ENCODE measurements at regions not wholly inside any gene's neighbourhood (a gene's known extent, or its start where the extent isn't known, plus 50 kb on each side); places are given as distances from the start of the nearest gene placed in this dataset.
A peak's percentile ranks its signal among the peaks of the same experiment; 100 is the strongest.
"Not testable (repeated sequence)": the region's sequence is repeated elsewhere in the genome, so short reads cannot be mapped to it uniquely, and the experiment has no call there.

DNA sequence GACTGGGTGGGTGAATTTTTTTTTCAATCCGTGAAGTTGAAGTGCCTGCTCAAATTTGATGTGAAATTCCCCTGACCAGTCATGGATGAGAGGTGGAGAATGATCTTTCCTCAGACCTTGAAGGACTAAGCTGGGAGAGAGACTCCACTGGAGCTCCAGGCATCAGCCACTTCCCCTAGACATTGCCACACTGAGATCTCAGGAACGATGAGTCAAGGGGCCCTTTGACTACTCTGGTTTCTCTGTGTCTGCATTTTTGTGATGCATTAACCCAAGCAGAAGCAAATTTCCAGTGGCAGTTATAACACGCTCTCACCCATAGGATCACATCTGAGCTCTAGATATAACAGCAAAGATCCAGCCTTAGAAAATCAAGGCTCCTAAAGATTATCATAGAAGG, 171.2 kb upstream of the KIF2A start:
- DNase-seq = no peak

DNA sequence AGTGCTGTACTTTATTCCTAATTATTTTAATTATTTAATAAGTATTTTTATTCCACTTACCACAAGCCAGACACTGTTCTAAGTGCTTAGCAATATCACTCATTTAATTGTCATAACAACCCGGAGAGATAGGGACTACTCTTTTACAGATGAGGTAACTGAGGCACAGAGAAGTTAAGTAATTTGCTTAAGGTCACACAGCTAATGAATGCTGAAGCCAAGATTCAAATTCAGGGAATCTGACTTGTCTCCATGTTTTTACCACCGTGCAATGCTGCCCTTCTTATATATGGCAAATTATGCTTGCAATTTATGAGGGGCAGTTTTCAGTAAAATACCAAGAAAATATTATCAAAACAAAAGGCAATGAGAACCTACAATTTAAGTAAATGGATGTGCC, 168.4 kb upstream of the KIF2A start:
- DNase-seq = no peak

DNA sequence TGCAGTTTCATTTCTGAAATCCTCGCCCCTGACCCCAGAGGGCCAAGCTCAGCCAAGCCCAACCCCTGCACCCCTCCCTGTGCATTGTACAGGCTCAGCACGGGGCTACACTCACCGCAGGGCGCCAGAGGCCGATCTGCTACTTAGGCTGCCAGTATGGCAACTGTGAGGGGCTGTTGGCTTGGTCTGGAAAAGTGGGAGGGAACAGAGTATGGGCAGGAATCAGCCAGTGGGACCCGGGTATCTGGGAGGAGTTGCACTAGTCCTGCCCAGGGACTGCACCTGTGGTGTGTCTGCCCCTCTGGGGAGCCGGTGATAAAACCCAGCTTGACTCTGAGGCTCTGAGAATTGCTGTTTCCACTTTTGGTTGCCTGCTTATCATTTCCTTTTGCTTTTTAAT, 167.4 kb upstream of the KIF2A start:
- no peak for DNase-seq

DNA sequence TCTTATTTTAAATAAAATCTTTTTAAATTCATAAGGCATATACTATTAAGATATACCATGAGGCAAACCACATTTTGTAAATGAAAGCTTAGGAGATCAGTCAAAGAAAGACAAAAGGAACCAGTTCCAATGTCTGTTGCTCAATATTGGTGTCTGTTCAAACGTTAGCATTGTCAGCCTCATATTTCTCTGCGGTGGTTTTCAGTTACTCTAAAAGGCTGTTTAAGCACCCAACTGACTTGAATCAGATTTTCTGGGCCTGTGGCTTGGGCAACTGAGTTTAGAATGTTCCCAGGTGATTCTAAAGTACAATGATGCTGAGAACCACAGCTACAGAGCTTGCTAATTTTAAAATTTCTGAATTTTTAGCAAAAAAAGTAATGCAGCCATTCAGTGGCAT, 166.3 kb upstream of the KIF2A start:
- DNase-seq = no peak

DNA sequence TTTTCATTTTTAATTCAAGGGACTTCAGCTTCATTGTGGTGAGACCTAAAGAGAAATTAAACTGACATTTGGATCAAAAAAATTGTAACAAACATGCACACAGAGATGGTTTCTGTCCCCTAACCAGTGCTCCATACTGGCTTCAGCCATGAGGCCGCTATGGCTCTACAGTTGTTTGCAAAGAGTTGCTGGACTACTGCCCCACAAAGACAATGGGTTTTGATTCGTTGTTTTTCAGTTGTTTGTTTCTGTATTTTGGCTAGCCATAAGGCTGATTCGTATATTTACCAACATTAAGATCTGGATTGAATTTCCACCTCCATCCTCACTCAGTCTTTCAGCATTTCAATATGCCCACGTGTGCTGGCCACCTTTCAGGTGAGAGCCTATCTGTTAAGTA, 163.7 kb upstream of the KIF2A start:
- no peak for DNase-seq

DNA sequence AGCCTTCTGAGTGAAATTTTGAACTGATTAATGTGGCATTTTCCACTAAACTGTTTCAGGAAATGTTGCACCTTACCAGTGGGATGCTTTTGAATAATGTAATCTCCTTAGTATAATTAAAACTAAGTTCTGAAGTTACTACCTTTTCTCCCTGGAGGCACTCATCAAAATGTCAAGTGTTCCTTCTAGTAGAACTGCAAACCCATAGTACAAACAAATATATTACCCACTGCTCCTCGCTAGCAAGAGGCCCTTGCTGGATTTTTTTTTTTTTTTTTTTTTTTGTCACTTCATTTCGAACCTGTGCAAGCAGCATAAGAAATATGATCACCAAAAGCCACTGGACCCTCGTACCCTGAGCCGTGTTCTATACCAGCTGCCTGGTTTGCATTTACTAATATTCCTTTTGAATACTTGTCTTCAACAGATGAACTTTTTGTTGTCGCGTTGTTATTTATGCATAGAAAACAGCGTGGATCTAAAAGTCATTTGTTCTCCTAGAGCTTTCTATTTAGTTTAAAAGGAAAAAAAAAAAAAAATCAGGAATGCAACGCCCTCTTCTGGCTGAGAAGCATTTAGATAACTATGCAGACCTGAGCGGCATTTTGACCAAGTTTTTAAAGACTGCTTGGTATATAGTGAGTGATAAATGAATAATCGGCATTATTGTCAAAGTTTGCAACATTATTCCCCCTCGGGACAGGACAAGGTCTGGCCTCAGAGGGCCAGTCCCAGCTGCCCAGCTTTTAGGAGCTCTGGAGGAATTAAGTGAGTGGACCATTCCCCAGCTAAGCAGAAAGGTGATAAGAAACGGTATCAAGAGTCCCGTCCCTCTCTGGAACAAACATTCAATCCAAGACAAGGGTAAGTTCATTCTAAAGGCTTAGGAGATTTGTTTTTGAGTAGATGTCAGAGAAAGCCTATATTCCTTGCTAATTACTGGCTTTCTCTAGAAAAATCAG, 162.5 kb upstream of the KIF2A start:
- peak; percentile 22 for DNase-seq

DNA sequence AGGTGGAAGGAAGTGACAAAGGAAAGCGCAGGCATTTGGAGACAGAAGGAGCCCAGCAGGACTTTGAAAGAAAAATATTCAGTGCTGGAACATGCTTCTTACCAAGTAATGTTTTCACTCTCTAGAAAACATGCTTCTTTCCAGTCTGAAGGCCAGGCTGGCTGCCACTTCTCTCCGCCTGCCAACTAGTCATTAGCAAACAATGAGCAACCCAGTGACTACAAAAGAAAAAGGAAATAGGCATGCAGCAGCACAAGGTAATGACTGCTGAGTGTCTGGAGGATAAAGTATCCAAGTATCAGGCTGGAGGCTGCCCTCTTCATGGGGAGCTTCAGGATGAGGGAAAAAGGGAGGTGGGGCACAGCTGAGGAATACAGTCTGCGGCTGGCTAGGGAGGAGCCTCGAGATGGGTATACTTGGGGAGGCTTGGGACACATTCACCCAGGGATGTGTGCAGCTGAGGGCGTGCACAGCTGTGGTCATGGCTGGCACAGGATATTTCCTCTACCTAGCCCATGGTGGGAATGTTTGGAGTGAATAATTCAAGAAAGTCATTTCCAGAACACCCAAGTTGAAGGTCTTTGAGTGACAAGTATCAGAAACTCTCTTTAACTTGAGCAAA, 161.5 kb upstream of the KIF2A start:
- no peak for DNase-seq

DNA sequence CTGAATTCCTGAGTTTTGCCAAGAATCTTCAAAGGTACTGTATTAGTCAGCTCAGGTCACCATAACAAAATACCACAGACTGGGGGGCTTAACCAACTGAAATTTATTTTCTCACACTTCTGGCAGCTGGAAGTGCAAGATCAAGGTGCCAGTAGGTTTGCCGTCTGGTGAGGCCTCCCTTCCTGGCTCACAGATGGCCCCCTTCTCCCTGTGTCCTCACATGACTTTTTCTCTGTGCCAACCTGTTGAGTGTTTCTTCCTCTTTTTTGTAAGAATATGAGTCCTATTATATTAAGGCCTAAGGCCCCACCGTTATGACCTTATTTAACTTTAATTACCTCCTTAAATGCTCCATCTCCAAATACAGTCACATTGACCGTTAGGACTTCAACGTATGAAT, 156.1 kb upstream of the KIF2A start:
- DNase-seq = no peak

DNA sequence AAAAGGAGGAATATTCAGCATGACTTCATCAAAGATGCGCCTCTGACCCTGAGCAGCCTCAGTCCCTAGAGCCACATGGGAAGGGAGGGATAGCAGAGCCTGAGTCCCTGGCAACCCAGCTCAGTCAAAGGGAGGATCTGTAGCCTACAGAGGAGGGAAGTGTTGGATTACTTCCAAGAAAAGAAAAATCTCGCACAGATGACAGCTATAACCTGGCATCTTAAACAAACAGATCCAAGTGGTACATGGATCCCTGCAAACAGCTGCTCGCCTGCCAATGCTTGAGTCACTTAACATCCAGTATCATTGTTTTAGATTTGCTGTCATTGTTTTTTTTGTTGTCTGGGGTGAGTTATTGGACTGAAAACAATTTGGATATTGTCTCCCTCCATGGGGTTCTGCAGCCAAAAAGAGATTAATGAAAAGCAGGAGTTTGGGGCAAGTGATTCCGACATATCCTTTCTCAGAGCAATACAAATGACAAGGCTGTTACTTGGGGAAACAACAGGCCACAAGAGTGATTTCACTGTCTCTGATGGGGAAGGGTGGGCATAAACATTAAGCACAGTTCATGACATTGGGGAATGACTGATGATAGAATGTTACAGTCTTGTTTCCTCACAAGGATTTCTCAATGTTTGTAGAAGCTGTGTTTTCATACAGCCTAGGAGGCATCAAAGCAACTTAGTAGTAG, 153.5 kb upstream of the KIF2A start:
- DNase-seq = peak; percentile 42

DNA sequence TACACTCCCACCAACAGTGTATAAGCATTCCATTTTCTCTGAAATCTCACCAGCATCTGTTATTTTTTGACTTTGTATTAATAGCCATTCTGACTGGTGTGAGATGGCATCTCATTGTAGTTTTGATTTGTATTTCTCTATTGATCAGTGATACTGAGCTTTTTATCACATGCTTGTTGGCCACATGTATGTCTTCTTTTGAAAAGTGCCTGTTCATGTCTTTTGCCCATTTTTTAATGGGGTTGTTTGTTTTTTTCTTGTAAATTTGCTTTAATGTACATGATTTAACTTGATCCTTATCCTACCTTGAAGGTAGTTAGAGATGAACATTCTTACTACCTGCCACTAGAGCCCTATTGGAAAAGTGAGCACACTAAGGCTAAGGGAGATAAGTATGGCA, 151.2 kb upstream of the KIF2A start:
- DNase-seq = no peak

DNA sequence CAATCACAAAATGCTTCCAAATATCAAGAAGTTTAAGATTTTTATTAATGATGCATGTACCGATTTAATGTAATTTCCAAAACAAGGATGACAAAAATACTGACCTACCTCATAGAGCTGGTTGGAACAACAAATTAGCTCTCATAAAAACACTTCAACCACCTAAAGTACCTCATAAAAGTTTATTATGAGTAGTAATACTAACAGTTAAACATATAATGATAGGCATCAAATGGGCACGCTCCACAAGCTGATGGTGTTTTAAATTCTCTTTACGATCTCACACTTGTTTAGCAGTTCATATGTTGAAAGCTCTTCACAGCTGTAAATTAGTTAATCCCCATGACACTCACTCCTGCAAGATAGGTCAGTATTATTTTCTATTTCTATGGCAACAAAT, 150.0 kb upstream of the KIF2A start:
- DNase-seq = no peak

DNA sequence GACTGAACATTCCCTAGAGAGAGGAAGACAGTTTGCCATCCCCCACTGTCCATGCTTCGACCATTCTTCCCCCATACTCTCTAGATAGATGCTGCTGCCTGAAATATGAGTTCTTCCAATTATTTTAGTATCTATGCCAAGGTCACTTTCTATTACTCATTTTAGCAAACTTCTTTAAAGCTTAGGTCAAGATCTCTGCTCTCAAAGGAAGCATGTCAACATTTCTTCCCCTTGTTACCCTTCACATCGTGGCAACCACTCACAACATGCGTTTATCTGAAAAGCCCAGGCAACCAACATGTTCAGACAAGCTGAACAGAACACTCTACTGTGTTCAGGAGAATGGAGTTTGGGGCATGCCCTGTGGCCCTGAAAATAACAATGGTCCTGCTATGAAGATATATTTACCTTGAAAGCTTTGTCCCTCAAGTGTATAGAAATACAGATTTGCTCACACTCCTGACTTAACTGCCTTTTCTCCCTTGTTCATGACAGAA, 138.4 kb upstream of the KIF2A start:
- DNase-seq = no peak

DNA sequence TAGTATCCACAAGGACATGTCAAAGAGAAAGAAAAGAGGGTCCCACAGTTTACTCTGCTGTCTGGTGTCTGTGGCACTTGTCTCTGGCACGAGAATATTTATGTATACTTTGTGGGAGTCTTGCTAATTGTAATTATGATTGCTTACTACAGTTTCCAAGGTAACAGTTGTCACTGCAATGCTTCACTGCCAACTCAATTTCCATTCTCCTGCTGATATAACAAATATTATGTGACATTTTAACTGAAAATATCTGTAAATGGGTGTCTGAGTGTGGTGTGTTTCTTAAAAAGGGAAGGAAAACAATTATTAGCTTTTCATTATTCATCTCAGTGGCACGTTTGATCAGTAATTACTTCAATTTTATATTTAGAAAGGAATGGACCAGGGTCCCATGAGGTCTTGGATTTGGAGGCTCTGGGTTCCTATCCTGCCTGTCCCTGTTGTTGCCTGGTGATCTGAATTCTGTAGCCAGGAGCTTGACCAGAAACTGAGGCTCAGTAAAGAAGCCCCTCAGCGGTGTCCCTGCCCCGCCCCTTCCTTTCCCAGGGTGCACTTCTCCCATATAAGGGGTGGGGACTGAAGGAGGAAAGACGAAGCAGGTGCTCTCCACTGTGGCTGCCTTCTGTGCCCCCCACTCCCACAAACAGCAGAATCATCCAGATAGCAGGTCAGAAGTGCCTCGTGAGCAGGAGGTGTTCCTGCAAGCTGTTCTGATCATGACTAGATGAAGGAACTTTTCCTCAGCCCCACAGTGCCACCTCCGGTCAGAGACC, 137.3 kb upstream of the KIF2A start:
- DNase-seq = no peak

DNA sequence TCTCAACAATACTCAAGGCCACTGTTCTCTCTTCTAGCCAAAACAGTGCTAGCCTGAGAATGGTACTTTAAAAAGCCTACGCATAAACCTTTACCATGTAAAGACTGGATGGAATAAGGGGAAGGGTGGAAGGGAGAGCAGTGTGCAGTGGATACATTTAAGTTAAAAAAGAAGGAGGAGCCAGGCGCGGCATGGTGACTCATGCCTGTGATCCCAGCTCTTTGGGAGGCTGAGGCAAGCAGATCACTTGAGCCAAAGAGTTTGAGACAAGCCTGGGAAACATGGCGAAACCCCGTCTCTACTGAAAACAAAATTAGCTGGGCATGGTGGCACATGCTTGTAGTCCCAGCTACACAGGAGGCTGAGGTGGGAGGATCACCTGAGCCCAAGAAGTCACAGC, 127.7 kb upstream of the KIF2A start:
- DNase-seq = no peak

DNA sequence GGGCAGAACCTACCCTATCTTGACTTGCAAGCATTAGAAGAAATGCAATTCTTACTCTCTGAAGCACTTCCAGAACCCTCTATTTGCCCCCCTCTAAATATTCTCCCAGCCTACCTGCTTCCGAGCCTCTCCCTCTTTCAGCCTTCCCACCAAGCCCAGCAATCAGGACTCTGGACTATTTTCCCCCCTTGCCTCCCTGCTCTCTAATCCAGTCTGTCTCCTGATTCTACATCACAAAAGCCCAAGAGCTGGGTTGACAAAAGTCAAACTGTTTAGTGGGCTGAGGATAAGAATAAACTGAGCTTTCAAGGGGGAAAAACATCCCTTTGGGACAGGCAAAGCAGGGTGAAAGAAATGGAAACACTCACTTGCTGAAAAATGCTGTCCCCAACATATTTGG, 123.2 kb upstream of the KIF2A start:
- DNase-seq = no peak

DNA sequence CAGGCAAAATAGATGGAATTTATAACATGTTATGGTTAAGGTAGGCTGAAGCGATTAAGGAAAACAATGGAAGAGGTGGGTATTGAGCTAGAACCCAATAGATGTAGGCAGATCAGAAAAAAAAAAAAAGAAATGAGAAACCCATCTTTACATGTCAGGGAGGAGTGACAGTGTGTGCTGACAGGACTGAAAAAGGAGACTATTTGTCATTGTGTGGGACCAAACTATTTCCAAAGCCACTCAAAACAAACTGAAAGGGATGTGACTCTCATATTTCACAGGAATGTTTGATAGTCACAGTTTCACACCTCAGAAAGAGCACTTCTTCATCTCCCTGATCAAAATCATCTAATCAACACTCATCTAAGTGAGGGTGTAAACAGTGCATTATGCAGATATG, 122.3 kb upstream of the KIF2A start:
- no peak for DNase-seq

DNA sequence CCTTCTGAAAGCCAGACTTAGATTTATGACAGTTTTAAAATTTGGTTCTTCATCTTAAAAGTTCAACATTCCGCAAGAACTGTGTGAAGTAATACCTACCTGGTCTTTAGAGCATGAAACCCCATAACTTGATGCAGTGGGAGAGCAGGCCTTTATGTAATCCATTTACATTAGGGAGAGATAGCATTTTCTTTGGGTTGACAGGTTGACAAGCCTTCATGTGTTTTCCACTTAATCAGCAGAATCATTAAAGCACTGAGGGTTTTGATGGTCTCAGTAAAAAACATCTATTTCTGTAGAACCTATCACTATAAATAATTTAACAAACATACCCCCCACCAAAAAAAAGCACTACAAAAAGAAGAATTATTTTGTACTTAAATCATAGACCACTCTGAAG, 121.6 kb upstream of the KIF2A start:
- no peak for DNase-seq

DNA sequence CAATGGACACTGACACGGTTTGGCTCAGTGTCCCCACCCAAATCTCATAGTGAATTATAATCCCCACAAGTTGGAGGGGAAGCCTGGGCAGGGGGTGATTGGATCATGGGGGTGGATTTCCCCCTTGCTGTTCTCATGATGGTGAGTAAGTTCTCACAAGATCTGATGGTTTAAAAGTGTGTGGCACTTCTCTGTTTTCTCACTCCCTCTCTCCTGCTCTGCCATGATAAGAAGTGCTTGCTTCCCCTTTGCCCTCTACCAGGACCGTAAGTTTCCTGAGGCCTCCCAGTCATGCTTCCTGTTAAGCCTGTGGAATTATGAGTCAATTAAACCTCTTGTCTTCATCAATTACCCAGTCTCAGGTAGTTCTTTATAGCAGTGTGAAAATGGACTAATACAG, 115.8 kb upstream of the KIF2A start:
- no peak for DNase-seq

DNA sequence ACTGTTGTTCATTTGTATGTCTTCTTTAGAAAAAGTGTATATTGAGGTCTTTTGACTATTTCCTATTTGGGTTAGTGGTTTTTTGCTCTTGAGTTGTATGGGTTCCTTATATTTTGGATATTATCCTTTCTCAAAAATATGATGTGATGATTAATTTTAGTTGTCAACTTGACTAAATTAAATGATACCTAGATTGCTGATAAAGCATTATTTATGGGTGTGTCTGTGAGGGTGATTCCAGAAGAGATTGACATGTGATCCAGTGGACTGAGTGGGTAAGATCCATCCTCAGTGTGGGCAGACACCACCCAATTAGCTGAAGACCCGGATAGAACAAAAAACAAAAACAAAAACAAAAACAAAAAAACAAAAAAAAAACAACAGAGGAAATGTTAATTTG, 115.1 kb upstream of the KIF2A start:
- no peak for DNase-seq

DNA sequence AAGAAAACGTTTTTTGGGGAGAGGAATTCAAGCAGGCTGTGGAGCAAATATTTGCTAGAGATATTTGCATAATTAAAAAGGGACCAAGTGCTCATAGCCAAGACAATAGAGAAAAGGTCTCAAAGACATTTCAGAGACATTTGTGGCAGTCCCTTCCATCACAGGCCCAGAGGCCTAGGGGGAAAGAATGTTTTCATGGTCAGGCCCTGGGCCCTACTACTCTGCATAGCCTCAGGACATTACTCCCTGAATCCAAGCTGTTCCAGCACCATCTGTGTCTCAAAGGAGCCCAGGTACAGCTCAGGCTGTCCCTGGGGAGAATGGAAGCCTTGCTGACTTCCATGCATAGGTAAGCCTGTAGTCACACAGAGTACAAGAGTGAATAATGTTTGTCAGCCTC, 113.0 kb upstream of the KIF2A start:
- no peak for DNase-seq

DNA sequence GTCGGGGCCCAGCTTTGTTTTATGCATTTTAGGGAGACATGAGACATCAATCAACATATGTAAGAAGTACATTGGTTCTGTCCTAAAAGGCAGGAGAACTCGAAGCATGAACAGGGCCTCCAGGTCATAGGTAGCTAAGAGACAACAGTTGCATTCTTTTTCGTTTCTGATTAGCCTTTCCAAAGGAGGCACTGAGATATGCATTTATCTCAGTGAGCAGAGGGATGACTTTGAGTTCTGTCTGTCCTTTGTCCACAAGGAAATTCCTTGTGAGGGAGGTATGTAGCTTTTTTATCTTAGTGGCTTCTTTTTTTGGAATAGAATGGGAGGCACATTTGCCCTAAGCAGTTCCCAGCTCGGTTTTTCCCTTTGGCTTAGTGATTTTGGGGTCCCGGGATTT, 109.5 kb upstream of the KIF2A start:
- DNase-seq = not testable (repeated sequence)

DNA sequence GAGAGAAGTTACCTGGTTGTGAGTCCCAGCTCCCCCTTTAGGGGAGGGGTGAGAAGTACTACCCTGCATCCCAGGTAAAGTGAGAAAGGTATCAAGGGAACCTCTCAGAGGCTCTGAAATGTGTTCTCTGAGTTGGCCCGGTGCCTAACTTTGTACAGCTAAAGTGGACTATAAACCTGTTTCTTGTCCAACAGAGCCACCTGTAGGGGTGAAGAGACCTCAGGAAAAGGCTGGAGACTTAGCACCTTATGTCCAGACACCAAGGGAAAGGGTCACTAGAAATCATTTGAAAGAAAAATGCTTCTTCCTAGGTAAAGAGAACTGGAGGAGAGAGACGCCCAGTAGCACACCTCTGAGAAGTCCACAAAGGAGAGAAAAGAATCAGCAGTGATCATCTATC, 108.3 kb upstream of the KIF2A start:
- no peak for DNase-seq

DNA sequence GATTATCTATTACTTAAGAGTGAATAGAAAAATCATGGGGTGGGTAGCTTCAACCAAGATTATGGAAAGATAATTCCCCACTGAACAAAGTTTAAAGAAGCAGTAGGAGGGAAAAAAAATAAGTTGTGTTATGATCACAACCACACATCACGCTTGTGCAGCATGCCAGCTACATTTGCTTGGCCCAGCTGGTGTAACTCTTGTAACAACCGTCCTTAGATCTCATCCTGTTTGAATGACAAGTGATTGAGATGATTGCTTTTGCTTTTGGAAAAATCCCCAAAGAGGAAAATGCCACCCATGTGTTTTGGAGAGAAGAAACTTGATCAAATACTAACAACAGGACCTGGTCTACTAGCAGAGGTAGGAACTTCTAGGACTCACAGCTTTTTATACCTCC, 107.6 kb upstream of the KIF2A start:
- DNase-seq = no peak
